ENCODE measurements at regions not wholly inside any gene's neighbourhood (a gene's known extent, or its start where the extent isn't known, plus 50 kb on each side); places are given as distances from the start of the nearest gene placed in this dataset.

- TF ChIP-seq HSF1 (IDR thresholded peaks at IDR 0.05; ENCODE audit: low read depth, low read length), result no peak
- no peak for TF ChIP-seq POLR2A (IDR thresholded peaks at IDR 0.05; ENCODE audit: low read depth, low read length)
- TF ChIP-seq SREBF1 (IDR thresholded peaks at IDR 0.05; ENCODE audit: low read length), result no peak
Observed at GRCh38 chr1:29967261-29967660, 730.9 kb downstream of the PTPRU start.
